SK-N-SH (cell line): ENCODE measurements at regions not wholly inside any gene's neighbourhood (a gene's known extent, or its start where the extent isn't known, plus 50 kb on each side); places are given as distances from the start of the nearest gene placed in this dataset.

Experiments
- CHD2 ChIP-seq: fragments of 150-350 bp; IDR thresholded peaks from 2 replicates; pipeline ENCODE4 v1.6.1; 2018; ENCODE audit warnings: low read length; ENCODE audit not compliant: partially characterized antibody
- ELF1 ChIP-seq: IDR thresholded peaks from 2 replicates; pipeline ENCODE4 v1.4.0; 2012
- EZH2phosphoT487 ChIP-seq: fragments of 200-600 bp; sonication (generic); IDR thresholded peaks from 2 replicates; pipeline ENCODE4 v1.6.1; 2017; ENCODE audit warnings: low read depth, mixed run types, mild to moderate bottlenecking, antibody characterized with exemption, moderate library complexity, borderline replicate concordance
- FOSL2 ChIP-seq: IDR thresholded peaks from 2 replicates; pipeline ENCODE4 v1.4.0; 2012; ENCODE audit warnings: low read depth, mild to moderate bottlenecking, moderate library complexity, borderline replicate concordance
- FOXJ3 ChIP-seq: sonication (generic); formaldehyde crosslinking; IDR thresholded peaks from 2 replicates; pipeline ENCODE4 v1.5.1; 2020; ENCODE audit warnings: mild to moderate bottlenecking, missing genetic modification reagents
- FOXM1 ChIP-seq: IDR thresholded peaks from 2 replicates; pipeline ENCODE4 v1.4.0; 2012; ENCODE audit warnings: low read depth, mild to moderate bottlenecking
- GABPA ChIP-seq: IDR thresholded peaks from 2 replicates; pipeline ENCODE4 v1.4.0; 2012; ENCODE audit warnings: low read depth, mild to moderate bottlenecking
- GATA2 ChIP-seq: sonication (generic); formaldehyde crosslinking; IDR thresholded peaks from 2 replicates; pipeline ENCODE4 v1.5.0; 2020; ENCODE audit warnings: mild to moderate bottlenecking, missing genetic modification reagents
- JUND ChIP-seq: IDR thresholded peaks from 2 replicates; pipeline ENCODE4 v1.4.0; 2012
- MEF2A ChIP-seq: IDR thresholded peaks from 2 replicates; pipeline ENCODE4 v1.4.0; 2012; ENCODE audit warnings: low read depth, borderline replicate concordance
- NFIC ChIP-seq: IDR thresholded peaks from 2 replicates; pipeline ENCODE4 v1.4.0; 2012; ENCODE audit warnings: borderline replicate concordance
- NRF1 ChIP-seq: IDR thresholded peaks from 2 replicates; pipeline ENCODE4 v1.6.1; 2012; ENCODE audit warnings: low read depth, mild to moderate bottlenecking, low read length
- POLR2AphosphoS5 ChIP-seq: IDR thresholded peaks from 2 replicates; pipeline ENCODE4 v1.6.1; 2012; ENCODE audit warnings: low read depth, low read length
- RAD21 ChIP-seq: IDR thresholded peaks from 2 replicates; pipeline ENCODE4 v1.6.1; 2012; ENCODE audit warnings: mild to moderate bottlenecking, low read length
- RCOR1 ChIP-seq: fragments of 150-350 bp; IDR thresholded peaks from 2 replicates; pipeline ENCODE4 v1.6.1; 2017; ENCODE audit warnings: antibody characterized with exemption, low read length
- RFX5 ChIP-seq: IDR thresholded peaks from 2 replicates; pipeline ENCODE4 v1.6.1; 2012; ENCODE audit warnings: mild to moderate bottlenecking, improper control_type of control experiment, low read length
- RXRA ChIP-seq: IDR thresholded peaks from 2 replicates; pipeline ENCODE4 v1.4.0; 2012; ENCODE audit warnings: low read depth, mild to moderate bottlenecking, borderline replicate concordance
- SIN3A ChIP-seq: IDR thresholded peaks from 2 replicates; pipeline ENCODE4 v1.6.1; 2012; ENCODE audit warnings: low read depth, mild to moderate bottlenecking, low read length, moderate library complexity, borderline replicate concordance
- SMC3 ChIP-seq: IDR thresholded peaks from 2 replicates; pipeline ENCODE4 v1.6.1; 2012; ENCODE audit warnings: low read depth, low read length, improper control_type of control experiment
- TEAD4 ChIP-seq: IDR thresholded peaks from 2 replicates; pipeline ENCODE4 v1.4.0; 2012; ENCODE audit warnings: mild to moderate bottlenecking, borderline replicate concordance; ENCODE audit not compliant: insufficient read depth
- YY1 ChIP-seq: IDR thresholded peaks from 2 replicates; pipeline ENCODE4 v1.4.0; 2012; ENCODE audit warnings: low read depth, mild to moderate bottlenecking
- TF ChIP-seq, protein P1 (sequence below): fragments of 150-350 bp; IDR thresholded peaks from 2 replicates; pipeline ENCODE4 v1.6.1; 2016; ENCODE audit warnings: mild to moderate bottlenecking, low read depth, low read length
- TF ChIP-seq, protein P2 (sequence below): IDR thresholded peaks from 2 replicates; pipeline ENCODE4 v1.4.0; 2012; ENCODE audit warnings: low read depth
- TF ChIP-seq, protein P3 (sequence below): fragments of 150-350 bp; IDR thresholded peaks from 2 replicates; pipeline ENCODE4 v1.6.1; 2017; ENCODE audit warnings: antibody characterized with exemption, low read length, low read depth, borderline replicate concordance
- TF ChIP-seq, protein P4 (sequence below): IDR thresholded peaks from 2 replicates; pipeline ENCODE4 v1.6.1; 2012; ENCODE audit warnings: mild to moderate bottlenecking, low read depth, low read length, moderate library complexity

DNA sequence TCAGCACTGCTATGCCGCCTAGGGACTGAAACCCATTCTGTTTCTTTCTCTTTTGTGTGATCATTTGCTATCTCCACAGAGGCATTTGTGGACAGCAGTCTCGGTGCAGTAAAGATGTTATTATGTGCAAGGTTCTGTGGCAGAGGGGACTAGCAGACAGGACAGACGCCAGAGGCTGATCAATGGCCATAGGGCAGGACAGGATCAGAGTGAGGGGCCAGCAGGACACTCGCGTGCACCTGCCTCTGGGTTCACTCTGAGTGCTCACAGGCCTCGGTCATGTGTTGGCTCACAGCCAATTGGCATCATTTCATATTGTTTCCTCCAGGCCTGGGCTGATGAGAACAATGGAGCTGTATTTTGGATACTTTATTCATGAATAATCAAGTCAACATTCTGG, 212.6 kb downstream of the TGFB2 start (continued):
- TF ChIP-seq YY1 (no peak), FOSL2 (no peak), FOXJ3 (CRISPR knock-in tag) (no peak; the same call in 1 of the 2 replicates), NFIC (peak; percentile 95), RCOR1 (peak; percentile 84), GABPA (no peak), SIN3A (no peak), CHD2 (peak; percentile 71), MEF2A (no peak), JUND (no peak), RFX5 (no peak), POLR2AphosphoS5 (no peak), RXRA (no peak), SMC3 (no peak), EZH2phosphoT487 (no peak), TEAD4 (no peak), NRF1 (no peak), FOXM1 (no peak), RAD21 (peak; percentile 35; the same call in 1 of the 2 replicates), ELF1 (no peak), GATA2 (CRISPR knock-in tag) (peak; percentile 64; the same call in 1 of the 2 replicates)
- TF ChIP-seq, protein P1, sequence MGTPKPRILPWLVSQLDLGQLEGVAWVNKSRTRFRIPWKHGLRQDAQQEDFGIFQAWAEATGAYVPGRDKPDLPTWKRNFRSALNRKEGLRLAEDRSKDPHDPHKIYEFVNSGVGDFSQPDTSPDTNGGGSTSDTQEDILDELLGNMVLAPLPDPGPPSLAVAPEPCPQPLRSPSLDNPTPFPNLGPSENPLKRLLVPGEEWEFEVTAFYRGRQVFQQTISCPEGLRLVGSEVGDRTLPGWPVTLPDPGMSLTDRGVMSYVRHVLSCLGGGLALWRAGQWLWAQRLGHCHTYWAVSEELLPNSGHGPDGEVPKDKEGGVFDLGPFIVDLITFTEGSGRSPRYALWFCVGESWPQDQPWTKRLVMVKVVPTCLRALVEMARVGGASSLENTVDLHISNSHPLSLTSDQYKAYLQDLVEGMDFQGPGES, result no peak
- TF ChIP-seq, protein P2, sequence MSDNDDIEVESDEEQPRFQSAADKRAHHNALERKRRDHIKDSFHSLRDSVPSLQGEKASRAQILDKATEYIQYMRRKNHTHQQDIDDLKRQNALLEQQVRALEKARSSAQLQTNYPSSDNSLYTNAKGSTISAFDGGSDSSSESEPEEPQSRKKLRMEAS, result no peak
- TF ChIP-seq, protein P3, sequence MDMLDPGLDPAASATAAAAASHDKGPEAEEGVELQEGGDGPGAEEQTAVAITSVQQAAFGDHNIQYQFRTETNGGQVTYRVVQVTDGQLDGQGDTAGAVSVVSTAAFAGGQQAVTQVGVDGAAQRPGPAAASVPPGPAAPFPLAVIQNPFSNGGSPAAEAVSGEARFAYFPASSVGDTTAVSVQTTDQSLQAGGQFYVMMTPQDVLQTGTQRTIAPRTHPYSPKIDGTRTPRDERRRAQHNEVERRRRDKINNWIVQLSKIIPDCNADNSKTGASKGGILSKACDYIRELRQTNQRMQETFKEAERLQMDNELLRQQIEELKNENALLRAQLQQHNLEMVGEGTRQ, result no peak
- TF ChIP-seq, protein P4, sequence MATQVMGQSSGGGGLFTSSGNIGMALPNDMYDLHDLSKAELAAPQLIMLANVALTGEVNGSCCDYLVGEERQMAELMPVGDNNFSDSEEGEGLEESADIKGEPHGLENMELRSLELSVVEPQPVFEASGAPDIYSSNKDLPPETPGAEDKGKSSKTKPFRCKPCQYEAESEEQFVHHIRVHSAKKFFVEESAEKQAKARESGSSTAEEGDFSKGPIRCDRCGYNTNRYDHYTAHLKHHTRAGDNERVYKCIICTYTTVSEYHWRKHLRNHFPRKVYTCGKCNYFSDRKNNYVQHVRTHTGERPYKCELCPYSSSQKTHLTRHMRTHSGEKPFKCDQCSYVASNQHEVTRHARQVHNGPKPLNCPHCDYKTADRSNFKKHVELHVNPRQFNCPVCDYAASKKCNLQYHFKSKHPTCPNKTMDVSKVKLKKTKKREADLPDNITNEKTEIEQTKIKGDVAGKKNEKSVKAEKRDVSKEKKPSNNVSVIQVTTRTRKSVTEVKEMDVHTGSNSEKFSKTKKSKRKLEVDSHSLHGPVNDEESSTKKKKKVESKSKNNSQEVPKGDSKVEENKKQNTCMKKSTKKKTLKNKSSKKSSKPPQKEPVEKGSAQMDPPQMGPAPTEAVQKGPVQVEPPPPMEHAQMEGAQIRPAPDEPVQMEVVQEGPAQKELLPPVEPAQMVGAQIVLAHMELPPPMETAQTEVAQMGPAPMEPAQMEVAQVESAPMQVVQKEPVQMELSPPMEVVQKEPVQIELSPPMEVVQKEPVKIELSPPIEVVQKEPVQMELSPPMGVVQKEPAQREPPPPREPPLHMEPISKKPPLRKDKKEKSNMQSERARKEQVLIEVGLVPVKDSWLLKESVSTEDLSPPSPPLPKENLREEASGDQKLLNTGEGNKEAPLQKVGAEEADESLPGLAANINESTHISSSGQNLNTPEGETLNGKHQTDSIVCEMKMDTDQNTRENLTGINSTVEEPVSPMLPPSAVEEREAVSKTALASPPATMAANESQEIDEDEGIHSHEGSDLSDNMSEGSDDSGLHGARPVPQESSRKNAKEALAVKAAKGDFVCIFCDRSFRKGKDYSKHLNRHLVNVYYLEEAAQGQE, result 0 out of 2 replicates have a peak, but pooled peaks have one; percentile 14
